GM13977 (cell line): ENCODE measurements at regions not wholly inside any gene's neighbourhood (a gene's known extent, or its start where the extent isn't known, plus 50 kb on each side); places are given as distances from the start of the nearest gene placed in this dataset.

Experiments
- DNase-seq: peaks from one replicate; pipeline ENCODE4 v3.0.0; 2012; ENCODE audit warnings: low spot score
- in situ Hi-C: fragments of 300-500 bp; cut with MboI; formaldehyde crosslinking; loops from one replicate; pipeline ENCODE4 v1.12.0; 2022; ENCODE audit warnings: low sequenced_read_pairs, low pct_unique_long_range_greater_than_20kb, mixed read lengths, inconsistent platforms; ENCODE audit not compliant: unreplicated experiment
- TF ChIP-seq, protein P1 (sequence below): IDR thresholded peaks from 2 replicates; pipeline ENCODE4 v1.5.1; 2012; ENCODE audit warnings: mild to moderate bottlenecking, control low read depth; ENCODE audit not compliant: insufficient read depth; ENCODE audit errors: extremely low read depth, missing control alignments

DNA sequence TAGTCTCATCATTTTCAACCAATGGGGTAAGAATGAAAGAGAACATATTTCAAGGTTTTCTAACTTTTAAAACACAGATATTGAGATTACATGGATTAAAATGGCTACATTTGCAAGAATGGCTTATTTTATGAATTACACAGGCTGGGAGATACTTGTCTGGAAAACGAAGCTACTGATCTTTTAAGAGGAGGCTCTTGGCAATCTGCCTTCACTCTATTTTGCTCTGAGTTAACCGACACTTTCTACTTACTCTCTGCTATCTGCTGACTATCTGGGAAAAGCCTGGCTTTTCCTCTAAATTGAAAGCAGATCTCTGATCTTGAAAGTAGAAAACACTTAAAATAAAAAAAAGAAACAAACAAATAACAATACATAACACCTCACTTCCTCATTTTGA, 325.4 kb upstream of the LINC00305 start:
- TF ChIP-seq, protein P1, sequence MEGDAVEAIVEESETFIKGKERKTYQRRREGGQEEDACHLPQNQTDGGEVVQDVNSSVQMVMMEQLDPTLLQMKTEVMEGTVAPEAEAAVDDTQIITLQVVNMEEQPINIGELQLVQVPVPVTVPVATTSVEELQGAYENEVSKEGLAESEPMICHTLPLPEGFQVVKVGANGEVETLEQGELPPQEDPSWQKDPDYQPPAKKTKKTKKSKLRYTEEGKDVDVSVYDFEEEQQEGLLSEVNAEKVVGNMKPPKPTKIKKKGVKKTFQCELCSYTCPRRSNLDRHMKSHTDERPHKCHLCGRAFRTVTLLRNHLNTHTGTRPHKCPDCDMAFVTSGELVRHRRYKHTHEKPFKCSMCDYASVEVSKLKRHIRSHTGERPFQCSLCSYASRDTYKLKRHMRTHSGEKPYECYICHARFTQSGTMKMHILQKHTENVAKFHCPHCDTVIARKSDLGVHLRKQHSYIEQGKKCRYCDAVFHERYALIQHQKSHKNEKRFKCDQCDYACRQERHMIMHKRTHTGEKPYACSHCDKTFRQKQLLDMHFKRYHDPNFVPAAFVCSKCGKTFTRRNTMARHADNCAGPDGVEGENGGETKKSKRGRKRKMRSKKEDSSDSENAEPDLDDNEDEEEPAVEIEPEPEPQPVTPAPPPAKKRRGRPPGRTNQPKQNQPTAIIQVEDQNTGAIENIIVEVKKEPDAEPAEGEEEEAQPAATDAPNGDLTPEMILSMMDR, result no peak
- in situ Hi-C loops, result no loop called here
- no peak for DNase-seq

DNA sequence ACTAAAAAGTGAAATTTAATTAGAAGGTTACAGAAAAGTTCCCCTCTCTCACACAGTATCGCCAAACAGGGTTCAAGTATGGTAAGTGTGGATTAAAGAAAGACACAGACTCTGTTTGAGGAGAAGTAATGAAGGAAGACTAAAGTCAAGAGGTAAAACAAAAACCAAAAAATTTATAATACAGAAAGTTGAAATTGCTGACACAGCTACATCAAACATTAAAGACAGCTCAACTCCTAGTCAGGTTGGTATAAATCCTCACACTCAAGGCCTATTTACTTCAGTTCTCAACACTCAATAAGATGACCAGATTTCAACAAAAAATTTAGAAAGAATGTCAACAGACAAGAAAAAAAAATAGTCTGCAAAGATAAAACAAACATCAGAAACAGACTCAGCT, 300.5 kb upstream of the LINC00305 start:
- in situ Hi-C loops, result no loop called here
- DNase-seq, result no peak

DNA sequence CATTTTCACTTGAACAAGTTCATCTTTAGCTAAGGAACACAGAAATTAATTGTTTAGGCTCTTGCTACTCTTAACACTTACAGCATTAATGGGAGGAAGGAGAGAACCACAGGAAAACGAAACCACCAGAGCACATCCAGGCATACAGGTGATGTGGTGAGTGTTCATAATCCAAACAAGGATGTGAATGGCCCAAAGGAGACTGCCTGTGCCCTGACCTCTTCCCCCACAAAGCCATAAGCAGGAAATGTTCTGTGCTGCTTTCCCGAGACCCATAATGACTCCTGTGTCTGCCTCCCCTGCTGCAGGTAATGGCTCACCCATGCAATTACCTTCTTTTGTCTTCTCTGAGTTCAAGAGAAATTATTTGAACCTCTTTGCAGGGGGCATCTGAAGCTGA, 295.9 kb upstream of the LINC00305 start:
- in situ Hi-C loops, result no loop called here
- TF ChIP-seq, protein P1, result no peak
- DNase-seq, result no peak

More for the DNA sequence above, 300.5 kb upstream of the LINC00305 start:
- TF ChIP-seq, protein P1, result no peak

DNA sequence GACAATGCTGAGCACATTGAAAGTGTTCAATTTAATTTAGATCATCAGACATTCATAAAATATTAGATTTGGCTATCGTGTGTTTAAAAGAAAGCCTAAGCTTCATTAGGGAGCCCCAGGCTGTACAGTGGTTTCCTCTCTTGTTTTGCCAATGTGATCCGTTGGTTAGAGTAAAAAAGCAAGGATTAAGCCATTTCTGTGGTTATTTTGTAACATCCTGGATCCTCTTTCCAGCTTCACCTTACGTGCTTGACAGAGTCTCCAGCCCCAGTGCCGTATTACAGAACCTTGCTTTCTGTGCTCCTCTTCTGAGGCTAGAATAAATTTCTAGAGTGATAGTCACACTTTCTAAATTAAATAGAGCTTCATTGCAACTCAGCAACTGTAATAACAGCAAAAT, 289.3 kb upstream of the LINC00305 start:
- in situ Hi-C loops, result no loop called here
- DNase-seq, result no peak
- TF ChIP-seq, protein P1, result no peak

DNA sequence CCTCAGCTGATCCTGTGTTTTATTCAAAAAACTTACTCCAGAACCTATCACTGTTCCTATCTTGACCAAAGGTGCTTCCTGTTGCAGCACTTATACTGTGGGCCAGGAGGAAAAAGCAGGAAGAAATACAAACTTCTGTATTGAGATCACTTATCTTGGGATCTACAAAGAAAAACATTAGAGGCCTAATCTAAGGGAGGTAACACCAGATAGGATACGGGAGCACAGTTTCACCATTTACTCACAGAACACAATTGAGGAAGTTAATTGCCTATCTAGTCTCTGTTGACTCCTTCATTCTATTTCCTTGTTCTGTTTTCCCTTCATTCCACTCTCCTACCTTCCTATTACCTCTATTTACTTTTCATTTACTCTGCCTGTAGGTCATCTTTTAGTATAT, 287.2 kb upstream of the LINC00305 start:
- in situ Hi-C loops, result no loop called here
- DNase-seq, result no peak
- TF ChIP-seq, protein P1, result no peak

DNA sequence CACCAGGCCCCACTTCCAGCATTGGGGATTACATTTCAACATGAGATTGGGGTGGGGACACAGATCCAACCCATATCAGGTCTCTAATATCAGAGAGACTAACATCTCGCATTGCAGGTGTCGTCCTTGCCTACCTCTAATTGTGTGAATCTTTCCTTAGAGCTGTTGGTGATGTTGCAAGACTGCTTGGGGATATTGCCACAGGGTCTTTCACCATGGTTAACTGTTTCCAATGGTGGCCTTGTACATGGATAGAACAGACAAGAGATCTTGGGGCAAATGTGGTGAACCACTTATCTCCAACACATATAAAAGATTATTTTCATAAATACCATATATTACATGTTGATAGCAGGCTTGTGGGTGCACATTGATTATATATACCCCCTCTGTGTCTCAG, 270.3 kb upstream of the LINC00305 start:
- TF ChIP-seq, protein P1, result no peak
- in situ Hi-C loops, result no loop called here
- DNase-seq, result no peak

DNA sequence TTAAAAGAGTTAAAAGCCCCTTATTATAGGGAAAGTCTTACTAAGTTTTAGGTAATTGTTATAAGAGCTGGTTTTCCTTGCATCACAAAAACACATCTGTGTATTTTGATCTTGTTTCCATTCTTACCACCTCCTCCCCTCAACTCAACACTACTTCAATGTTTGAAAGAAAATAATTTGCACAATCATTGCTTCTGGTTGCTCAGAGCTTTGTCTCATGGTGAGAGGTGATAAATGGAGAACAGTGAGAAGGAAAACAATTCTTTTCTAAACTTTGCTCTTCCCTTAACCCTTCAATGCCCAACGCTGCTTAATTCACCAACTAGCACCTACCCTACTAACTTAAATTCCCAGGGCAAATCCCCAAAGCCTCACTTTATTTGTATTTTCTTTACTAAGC, 268.1 kb upstream of the LINC00305 start:
- TF ChIP-seq, protein P1, result no peak
- no peak for DNase-seq
- in situ Hi-C loops, result no loop called here
